WTC11 (cell line): ENCODE measurements at regions not wholly inside any gene's neighbourhood (a gene's known extent, or its start where the extent isn't known, plus 50 kb on each side); places are given as distances from the start of the nearest gene placed in this dataset.
"Not testable (repeated sequence)": the region's sequence is repeated elsewhere in the genome, so short reads cannot be mapped to it uniquely, and the experiment has no call there.

Experiments used
- ATAC-seq: fragments of 200-7000 bp; cut with Tn5 transposase; 2 replicates; pipeline ENCODE4 v1.10.0; 2021; ENCODE audit warnings: mild to moderate bottlenecking, moderate library complexity
- CTCF ChIA-PET: fragments of 300-600 bp; sonication (Branson Sonifier 250); formaldehyde crosslinking; loops from one replicate; lab custom pipeline; 2021; ENCODE audit warnings: antibody characterized with exemption; lab: Charles Lee
- POLR2A ChIA-PET: fragments of 350-600 bp; sonication (Branson Sonifier 250); formaldehyde crosslinking; loops from one replicate; lab custom pipeline; 2021; ENCODE audit warnings: antibody characterized with exemption; lab: Charles Lee
- DNase-seq: peaks from one replicate; pipeline ENCODE4 v3.0.0; 2021; ENCODE audit warnings: low spot score
- H3K27ac Mint-ChIP-seq: 2 replicates; pipeline ENCODE4 v1.8.0; 2021; ENCODE audit warnings: mixed read lengths
- H3K27me3 Mint-ChIP-seq: 2 replicates; pipeline ENCODE4 v1.8.0; 2021; ENCODE audit warnings: low read depth, mild to moderate bottlenecking, moderate library complexity, mixed read lengths
- H3K36me3 Mint-ChIP-seq: 2 replicates; pipeline ENCODE4 v1.8.0; 2021; ENCODE audit warnings: mixed read lengths
- H3K4me1 Mint-ChIP-seq: 2 replicates; pipeline ENCODE4 v1.8.0; 2022; ENCODE audit warnings: mixed read lengths
- H3K4me3 Mint-ChIP-seq: 2 replicates; pipeline ENCODE4 v1.8.0; 2021; ENCODE audit warnings: mild to moderate bottlenecking, moderate library complexity, mixed read lengths
- H3K9me3 Mint-ChIP-seq: 2 replicates; pipeline ENCODE4 v1.8.0; 2021; ENCODE audit warnings: mixed read lengths
- TF ChIP-seq, protein P1 (sequence below): fragments of 200-600 bp; IDR thresholded peaks from 2 replicates; pipeline ENCODE4 v1.8.0; 2022; ENCODE audit warnings: antibody characterized with exemption

DNA sequence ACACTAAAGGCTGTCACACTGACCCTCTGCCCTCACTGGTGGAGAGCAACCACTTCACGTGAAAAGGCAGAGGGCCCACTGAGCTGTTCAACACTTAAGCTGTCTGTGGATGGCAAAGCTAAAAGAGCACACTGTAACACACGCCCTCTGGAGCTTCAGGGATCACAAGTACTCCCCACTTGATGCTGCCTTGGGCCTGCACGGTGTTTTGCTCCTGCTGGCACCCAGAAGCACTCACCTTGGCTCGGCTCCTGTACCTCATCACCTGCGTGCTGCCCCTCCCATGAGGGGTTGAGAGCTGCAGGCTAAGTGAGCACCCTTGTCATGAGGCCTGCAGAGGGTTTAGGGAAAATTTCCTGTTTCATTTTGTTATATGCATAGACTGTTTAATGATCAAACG lies 96.0 kb downstream of the PROP1 start:
- DNase-seq, H3K9me3 Mint-ChIP-seq, H3K4me3 Mint-ChIP-seq, POLR2A ChIA-PET, H3K27me3 Mint-ChIP-seq, CTCF ChIA-PET, H3K27ac Mint-ChIP-seq, H3K4me1 Mint-ChIP-seq, H3K36me3 Mint-ChIP-seq: not testable (repeated sequence)
- ATAC-seq, result peak; percentile 52

DNA sequence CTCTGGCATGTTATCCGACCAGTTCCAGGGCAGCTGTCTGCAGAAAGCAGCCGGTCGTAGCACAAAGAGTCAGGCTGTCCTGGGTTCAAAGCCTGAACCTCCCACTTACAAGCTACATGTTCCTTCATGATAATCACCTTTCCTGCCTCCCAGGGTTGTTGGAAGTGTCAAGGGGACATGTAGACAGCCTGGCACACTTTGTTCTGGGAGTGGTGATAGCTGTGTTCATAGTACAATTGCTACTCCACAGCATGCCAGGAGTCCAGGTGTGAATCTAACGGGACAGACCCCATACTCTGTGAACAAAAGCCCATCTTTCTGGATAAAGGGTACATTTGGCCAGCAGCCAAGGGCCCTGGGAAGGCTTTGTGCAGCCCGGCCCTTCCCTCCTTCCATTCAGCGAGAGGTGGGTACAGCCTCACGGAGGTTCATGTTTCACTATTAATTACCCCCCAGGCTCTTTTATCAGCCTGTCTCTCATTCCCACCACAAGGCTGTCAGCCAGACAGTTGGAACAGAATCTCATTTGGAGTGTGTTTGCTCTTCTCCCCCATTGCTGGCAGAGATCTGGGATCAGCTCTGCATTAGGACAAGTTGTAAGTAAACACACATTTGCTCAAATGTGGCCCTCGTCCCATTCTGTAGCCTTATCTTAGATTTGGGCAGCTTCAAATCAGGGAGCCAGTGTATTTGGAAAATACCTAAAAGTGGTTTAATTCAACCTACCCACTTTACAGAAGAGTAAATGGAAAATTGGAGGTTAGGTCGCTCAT lies 101.2 kb downstream of the PROP1 start:
- H3K4me1 Mint-ChIP-seq, H3K9me3 Mint-ChIP-seq, H3K36me3 Mint-ChIP-seq, DNase-seq, H3K27me3 Mint-ChIP-seq, CTCF ChIA-PET, POLR2A ChIA-PET, H3K4me3 Mint-ChIP-seq, H3K27ac Mint-ChIP-seq, ATAC-seq: not testable (repeated sequence)

DNA sequence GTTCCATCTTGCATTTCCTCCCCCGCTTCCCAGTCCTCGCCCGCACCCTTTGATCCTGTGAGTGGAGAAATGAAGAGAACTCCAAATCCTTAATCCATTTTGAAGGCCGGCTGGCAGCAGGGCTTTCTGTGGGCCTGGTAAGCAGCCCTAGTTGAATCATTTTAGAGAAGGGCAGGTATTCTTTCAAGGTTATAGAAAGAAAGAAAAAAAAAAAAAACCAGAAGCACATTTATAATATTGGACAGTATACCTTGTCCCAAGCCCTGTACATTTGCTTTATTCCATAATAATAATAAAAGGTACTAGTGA lies 103.7 kb downstream of the PROP1 start:
- H3K4me1 Mint-ChIP-seq, CTCF ChIA-PET, H3K9me3 Mint-ChIP-seq, H3K36me3 Mint-ChIP-seq, H3K27me3 Mint-ChIP-seq, ATAC-seq, H3K27ac Mint-ChIP-seq, DNase-seq, H3K4me3 Mint-ChIP-seq, POLR2A ChIA-PET: not testable (repeated sequence)

DNA sequence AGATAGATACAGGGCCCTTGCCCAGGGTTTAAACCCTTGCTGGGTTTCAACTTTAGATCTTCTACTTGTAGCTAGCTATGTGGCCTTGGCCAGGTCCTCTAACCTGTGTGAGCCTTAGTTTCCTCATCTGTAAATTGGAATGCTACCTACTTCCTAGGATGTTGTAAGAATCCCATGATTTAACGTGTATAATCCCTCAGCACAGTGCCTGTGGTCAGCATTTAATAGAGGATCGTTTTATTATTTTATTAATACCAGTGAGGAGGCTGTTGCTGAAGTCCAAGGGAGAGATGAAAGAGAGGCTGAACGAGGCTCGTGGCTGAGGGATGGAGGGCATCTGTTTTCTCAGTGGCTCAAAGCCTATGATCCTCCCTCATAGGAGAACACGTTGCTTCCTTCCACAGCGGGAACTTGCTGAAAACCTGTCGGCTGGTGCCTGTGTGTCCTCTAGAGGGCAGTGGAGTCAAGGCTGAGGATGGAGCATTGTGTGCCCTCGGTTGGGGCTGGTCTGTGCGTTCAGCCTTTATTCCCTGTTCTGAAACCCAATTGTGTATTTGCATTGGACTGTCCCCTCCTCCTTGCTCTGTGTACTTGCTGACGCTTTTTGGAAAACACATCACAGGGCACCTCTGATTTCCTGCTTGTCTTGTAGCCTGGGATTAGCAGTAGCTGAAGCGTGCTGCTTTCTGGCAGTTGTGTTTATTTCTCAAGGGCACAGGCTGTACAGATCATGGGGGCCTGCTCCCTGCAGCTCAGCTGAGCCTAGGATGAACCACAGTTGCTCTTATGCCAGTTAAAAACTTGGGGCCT lies 104.3 kb downstream of the PROP1 start:
- H3K27me3 Mint-ChIP-seq, POLR2A ChIA-PET, H3K27ac Mint-ChIP-seq, H3K9me3 Mint-ChIP-seq, H3K36me3 Mint-ChIP-seq, H3K4me1 Mint-ChIP-seq, H3K4me3 Mint-ChIP-seq: not testable (repeated sequence)
- ATAC-seq, result peak; percentile 99
- CTCF ChIA-PET, result interaction anchor here (1.2 kb wide), 1 partner anchor 284 kb away, joined by 4 read pairs; no protein-coding TSS in a partner anchor
- TF ChIP-seq, protein P1, sequence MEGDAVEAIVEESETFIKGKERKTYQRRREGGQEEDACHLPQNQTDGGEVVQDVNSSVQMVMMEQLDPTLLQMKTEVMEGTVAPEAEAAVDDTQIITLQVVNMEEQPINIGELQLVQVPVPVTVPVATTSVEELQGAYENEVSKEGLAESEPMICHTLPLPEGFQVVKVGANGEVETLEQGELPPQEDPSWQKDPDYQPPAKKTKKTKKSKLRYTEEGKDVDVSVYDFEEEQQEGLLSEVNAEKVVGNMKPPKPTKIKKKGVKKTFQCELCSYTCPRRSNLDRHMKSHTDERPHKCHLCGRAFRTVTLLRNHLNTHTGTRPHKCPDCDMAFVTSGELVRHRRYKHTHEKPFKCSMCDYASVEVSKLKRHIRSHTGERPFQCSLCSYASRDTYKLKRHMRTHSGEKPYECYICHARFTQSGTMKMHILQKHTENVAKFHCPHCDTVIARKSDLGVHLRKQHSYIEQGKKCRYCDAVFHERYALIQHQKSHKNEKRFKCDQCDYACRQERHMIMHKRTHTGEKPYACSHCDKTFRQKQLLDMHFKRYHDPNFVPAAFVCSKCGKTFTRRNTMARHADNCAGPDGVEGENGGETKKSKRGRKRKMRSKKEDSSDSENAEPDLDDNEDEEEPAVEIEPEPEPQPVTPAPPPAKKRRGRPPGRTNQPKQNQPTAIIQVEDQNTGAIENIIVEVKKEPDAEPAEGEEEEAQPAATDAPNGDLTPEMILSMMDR, result peak; percentile 36; the same call in 1 of the 2 replicates
- peak; percentile 21 for DNase-seq

DNA sequence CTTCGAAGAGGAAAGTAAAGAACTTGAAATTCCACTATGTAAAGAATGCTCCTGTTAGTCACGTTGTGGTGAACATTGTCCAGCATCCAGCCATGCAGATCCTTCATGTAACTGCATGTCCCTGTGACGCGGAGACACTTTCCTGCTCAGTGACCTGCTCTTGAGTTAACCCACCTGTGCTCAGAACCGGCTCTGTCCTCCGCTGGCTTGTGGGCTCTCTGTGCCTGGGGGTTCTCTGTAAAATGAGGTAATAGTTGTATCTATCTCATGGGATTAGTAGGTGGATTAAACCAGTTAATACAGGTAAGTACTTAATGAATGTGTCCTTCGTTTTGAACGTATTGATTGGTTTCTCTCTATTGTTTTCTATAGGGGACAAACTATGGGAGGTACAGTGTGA lies 100.6 kb upstream of the FAM153A start:
- not testable (repeated sequence) for H3K4me1 Mint-ChIP-seq, DNase-seq

DNA sequence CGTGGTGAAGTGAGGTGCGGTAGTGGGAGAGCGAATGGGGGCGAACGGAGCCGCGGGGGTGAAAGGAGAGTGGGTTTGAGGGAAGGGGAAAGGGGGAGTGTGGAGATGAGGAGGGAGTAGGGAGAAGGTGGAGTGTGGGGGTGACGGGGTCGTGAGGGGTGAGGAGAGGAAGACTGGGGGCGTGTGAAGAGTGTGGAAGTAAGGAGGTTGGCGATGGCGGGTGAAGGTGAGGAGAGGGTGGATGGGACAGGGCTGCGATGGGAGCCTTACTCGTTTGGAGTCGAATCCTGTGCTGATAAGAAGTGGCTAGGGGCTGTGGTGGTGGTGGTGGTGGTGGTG lies 93.2 kb upstream of the FAM153A start:
- H3K27ac Mint-ChIP-seq, H3K9me3 Mint-ChIP-seq, CTCF ChIA-PET, H3K4me1 Mint-ChIP-seq, DNase-seq, H3K36me3 Mint-ChIP-seq, POLR2A ChIA-PET, H3K27me3 Mint-ChIP-seq: not testable (repeated sequence)
- H3K4me3 Mint-ChIP-seq, result peak overlapping the region; percentile 66
- peak; percentile 38 for ATAC-seq

More for the DNA sequence above, 100.6 kb upstream of the FAM153A start:
- H3K9me3 Mint-ChIP-seq, H3K36me3 Mint-ChIP-seq, H3K4me3 Mint-ChIP-seq, ATAC-seq, H3K27me3 Mint-ChIP-seq, H3K27ac Mint-ChIP-seq, CTCF ChIA-PET, POLR2A ChIA-PET: not testable (repeated sequence)

DNA sequence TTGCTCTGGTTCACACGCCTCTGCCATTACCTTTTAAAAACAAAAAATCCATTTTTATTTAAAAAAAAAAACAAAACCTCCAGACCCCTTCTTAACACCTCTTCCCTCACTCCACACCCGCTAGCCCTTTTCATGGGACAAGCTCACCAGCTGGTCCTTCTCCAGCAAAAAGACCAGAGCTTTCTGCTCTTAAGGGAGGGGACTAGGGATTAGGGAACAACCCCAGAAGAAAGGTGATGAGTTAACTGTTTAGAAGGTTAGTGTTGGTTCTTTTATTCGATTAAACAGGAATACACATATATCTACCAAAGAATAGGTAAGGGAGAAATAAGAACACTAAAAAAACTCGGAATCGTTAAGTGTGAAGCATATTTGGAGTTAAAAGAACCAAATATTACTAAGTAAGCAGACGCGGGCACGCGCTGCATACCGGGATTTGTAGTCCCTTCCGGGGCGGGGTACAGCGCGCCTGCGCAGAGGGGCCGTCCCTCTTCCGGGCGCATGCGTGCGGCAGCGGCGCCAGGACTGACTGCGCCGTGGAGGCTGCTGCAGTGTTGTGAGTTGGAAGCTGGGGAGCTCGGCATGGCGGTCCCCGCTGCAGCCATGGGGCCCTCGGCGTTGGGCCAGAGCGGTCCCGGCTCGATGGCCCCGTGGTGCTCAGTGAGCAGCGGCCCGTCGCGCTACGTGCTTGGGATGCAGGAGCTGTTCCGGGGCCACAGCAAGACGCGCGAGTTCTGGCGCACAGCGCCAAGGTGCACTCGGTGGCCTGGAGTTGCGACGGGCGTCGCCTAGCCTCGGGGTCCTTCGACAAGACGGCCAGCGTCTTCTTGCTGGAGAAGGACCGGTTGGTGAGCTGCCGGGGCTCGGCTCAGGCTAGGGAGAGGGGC lies 92.6 kb upstream of the FAM153A start:
- POLR2A ChIA-PET, result not testable (repeated sequence)

DNA sequence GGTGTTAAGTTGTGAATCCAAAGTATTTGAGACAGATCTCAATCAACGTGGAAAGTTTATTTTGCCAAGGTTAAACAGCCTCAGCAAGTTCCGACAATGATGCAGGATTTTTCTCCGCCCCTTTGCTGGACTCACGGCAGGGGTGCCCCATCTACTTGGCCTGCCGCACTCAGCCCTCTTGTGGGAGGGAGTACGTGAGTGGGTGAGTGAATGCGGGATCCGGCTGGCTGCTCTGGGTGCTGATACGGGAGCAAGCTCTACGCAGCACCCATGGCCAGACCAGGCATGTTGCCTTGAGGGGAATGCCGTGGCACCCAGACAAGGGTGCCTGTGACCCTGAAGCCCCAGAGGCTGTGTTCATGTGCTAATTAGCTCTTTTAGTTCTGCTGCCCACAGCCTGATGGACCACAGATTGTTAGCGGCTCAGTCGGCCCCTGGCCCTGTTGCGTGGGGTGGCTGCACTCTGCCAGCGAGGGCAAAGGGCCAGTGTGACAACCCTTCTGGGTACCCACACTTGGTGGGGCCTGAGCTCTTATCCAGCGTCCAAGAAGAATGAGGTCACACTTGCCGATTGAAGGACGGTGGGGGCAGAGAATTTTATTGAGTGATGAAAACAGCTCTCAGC lies 81.2 kb upstream of the FAM153A start:
- DNase-seq, H3K4me3 Mint-ChIP-seq, H3K27ac Mint-ChIP-seq, POLR2A ChIA-PET, H3K4me1 Mint-ChIP-seq, H3K9me3 Mint-ChIP-seq, H3K27me3 Mint-ChIP-seq, H3K36me3 Mint-ChIP-seq, CTCF ChIA-PET: not testable (repeated sequence)
- peak; percentile 82 for ATAC-seq

More for the DNA sequence above, 92.6 kb upstream of the FAM153A start:
- ATAC-seq, result peak; percentile 90
- H3K27me3 Mint-ChIP-seq, CTCF ChIA-PET, H3K36me3 Mint-ChIP-seq, H3K9me3 Mint-ChIP-seq, H3K4me1 Mint-ChIP-seq, H3K27ac Mint-ChIP-seq, DNase-seq: not testable (repeated sequence)
- H3K4me3 Mint-ChIP-seq, result peak overlapping the region; percentile 66

DNA sequence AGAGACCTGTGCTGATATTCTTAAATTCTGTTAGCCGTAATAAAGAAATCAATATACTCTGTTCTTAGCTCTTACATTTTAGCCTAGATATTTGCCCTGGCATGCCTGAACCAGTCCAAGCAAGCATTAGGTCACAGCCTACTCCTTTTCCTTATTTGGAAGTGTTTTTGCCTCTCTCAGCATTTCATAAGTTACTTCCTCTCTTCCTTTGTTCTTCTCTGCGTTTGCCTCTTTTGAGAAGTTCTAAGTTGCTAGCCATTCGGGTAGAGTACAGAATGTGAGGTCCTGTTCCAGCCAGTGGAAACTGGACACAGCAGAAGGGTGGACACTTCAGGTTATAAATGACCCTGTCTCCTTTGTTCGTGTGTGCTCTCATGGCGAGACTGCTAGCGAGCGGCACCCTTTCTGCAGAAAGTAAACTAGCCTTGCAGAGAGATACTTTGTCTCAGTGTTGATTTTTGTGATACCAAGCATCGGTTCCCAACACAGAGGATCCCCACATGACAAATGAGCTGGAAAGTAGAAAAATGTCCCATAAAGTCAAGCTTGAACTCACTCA lies 75.0 kb upstream of the FAM153A start:
- H3K9me3 Mint-ChIP-seq, CTCF ChIA-PET, DNase-seq, H3K4me1 Mint-ChIP-seq, H3K4me3 Mint-ChIP-seq, POLR2A ChIA-PET, H3K36me3 Mint-ChIP-seq, H3K27me3 Mint-ChIP-seq, H3K27ac Mint-ChIP-seq, ATAC-seq: not testable (repeated sequence)

DNA sequence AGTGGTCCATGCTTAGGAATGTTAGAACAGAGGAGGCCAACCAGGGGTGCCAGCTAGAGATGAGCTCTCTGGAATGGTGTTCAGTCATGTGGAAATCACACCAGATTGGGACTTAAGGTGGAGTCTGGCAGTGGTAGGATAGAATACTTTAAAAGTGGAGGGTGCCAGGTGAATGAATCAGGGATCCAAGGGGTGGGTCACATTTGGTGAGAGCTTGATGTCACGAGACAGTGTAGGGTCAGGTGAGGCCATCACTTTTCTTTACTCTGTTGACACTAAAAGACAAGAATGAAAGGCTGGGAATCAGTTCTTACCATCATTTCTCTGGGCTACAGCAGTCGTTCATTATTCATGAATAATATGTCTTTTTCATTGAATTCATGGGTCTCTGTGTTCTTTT lies 73.8 kb upstream of the FAM153A start:
- H3K27ac Mint-ChIP-seq, H3K36me3 Mint-ChIP-seq, H3K27me3 Mint-ChIP-seq, H3K4me1 Mint-ChIP-seq, ATAC-seq, DNase-seq, POLR2A ChIA-PET, H3K4me3 Mint-ChIP-seq, CTCF ChIA-PET, H3K9me3 Mint-ChIP-seq: not testable (repeated sequence)
